ENCODE measurements at regions not wholly inside any gene's neighbourhood (a gene's known extent, or its start where the extent isn't known, plus 50 kb on each side); places are given as distances from the start of the nearest gene placed in this dataset.
"Not testable (repeated sequence)": the region's sequence is repeated elsewhere in the genome, so short reads cannot be mapped to it uniquely, and the experiment has no call there.

DNA sequence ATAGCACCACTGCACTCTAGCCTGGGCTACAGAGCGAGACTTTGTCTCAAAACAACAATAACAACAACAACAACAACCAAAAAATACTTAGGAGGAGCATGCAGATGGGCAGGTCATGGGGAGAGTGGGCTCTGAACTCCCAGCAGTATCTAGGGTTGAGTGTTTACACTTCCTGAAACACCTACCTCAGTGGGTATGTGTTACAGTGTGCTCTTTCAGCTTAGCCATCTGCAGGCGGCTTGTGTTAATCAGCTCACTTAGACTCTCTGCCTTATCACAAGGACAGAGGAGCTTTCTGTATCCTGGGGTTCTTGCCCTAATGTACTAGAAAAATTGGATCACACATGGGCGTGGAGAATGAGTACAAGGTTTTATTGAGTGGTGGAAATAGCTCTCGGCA, 340.2 kb downstream of the KIF20B start:
- Mint-ChIP-seq H3K9me3 (no peaks in the 10 kb centered on the region), H3K27ac (no peak overlapping the region), H3K4me3 (no peak overlapping the region), H3K36me3 (ENCODE audit: low read depth) (no peaks in the 10 kb centered on the region), H3K27me3 (no peaks in the 10 kb centered on the region), H3K4me1 (no peaks in the 10 kb centered on the region)
- intact Hi-C loops (cut with micrococcal nuclease): no loop called here
- DNase-seq: no peak

DNA sequence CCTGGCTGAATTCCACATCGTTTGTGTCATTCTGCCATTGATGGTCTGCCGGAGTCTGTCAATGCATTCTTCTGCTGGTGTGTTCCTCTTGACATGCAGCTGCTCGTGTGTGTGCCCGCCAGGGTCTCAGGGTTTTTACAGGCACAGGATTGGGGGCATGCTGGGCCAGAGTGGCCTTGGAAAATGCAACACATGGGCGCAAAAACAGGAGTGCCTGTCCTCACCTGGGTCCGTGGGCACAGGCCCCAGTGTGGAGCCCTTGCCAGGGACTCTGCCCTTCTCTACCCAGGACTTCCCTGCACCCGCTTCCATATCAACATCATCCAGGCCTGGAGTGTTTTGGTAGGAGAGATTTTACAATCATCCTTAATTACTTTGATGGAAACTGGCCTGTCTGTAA, 340.7 kb downstream of the KIF20B start:
- Mint-ChIP-seq H3K36me3 (ENCODE audit: low read depth) (no peaks in the 10 kb centered on the region), H3K27me3 (no peaks in the 10 kb centered on the region), H3K9me3 (no peaks in the 10 kb centered on the region), H3K27ac (no peak overlapping the region), H3K4me1 (no peaks in the 10 kb centered on the region), H3K4me3 (no peak overlapping the region)
- intact Hi-C loops (cut with micrococcal nuclease): no loop called here
- no peak for DNase-seq

DNA sequence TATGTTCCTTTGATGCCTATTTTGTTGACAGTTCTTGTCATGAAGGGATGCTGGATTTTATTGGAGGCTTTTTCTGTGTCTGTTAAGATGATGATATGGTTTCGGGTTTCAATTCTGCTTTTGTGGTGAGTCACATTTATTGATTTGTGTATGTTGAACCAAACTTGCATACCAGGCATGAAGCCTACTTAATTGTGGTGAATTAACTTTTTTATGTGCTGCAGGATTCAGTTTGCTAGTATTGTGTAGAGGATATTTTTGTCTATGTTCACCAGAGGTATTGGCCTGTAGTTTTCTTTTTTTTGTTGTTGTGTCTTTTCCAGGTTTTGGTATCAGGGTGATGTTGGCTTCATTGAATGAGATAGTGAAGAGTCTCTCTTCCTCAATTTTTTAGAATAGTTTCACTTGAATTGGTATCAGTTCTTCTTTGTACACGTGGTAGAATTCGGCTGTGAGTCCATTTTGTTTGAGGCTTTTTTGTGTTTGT, 345.9 kb downstream of the KIF20B start:
- Mint-ChIP-seq H3K27me3 (no peaks in the 10 kb centered on the region), H3K4me1 (no peaks in the 10 kb centered on the region), H3K9me3 (no peaks in the 10 kb centered on the region), H3K4me3 (no peak overlapping the region), H3K27ac (no peak overlapping the region), H3K36me3 (ENCODE audit: low read depth) (no peaks in the 10 kb centered on the region)
- no peak for DNase-seq
- intact Hi-C loops (cut with micrococcal nuclease): no loop called here

DNA sequence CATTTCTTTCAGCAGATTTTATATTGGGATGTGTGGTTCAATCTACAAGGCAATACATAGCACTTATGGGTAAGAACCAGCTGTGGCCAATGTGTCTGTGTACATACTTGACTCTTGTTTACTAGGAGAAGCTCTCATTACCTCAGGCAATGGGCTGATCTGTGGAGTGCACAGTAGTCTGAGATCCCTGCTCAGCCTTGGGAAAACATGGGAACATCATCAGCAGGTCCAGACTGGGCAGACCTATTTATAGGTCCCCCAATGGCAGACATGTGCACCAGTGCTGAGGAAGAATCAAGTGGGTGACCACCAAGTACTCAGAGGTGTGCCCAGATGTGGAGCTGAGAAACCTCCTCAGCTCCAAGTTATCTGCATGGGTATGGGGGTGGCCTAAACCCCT, 349.7 kb downstream of the KIF20B start:
- Mint-ChIP-seq H3K27ac (no peak overlapping the region), H3K4me1 (no peaks in the 10 kb centered on the region), H3K27me3 (no peaks in the 10 kb centered on the region), H3K36me3 (ENCODE audit: low read depth) (no peaks in the 10 kb centered on the region), H3K9me3 (no peaks in the 10 kb centered on the region), H3K4me3 (no peak overlapping the region)
- no peak for DNase-seq
- intact Hi-C loops (cut with micrococcal nuclease): no loop called here

DNA sequence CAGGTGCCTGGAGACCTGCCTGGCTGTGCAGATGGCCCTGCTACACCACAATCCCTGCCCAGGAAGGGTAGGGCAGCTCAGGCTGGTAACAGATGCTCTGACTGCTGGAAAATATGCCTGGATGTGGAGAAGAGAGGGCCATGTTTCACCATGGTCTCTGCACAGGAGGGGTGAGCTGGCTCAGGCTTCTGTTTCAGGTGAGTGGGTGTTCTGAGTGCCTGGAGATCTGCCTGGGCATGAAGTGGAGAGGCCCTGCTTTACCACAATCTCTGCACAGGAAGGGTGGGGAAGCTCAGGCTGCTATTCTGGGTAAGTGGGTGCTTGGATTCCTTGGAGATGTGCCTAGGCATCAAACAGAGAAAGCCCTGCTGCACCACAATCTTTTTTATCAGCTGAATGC, 350.1 kb downstream of the KIF20B start:
- Mint-ChIP-seq H3K27ac (no peak overlapping the region), H3K36me3 (ENCODE audit: low read depth) (no peaks in the 10 kb centered on the region), H3K4me1 (no peaks in the 10 kb centered on the region), H3K9me3 (no peaks in the 10 kb centered on the region), H3K4me3 (no peak overlapping the region), H3K27me3 (no peaks in the 10 kb centered on the region)
- intact Hi-C loops (cut with micrococcal nuclease): no loop called here
- no peak for DNase-seq

DNA sequence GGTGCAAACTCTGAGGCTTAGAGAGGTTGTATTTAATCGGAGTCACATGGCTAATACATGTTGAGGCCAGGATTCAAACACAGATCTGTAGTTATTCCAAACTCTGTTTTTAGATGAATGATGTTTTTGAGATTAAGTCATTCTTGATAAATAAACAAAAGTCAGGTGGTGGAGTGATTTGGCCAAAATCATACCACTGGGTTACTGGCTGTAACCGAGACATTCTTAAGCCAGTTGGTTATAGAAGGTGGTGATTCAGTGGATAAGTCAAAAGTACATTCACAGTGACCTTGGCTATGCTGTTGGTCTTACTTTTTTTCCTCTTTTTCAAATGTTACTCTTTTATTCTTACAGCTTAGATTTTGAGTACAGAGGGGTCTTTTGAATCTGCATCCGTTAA, 361.4 kb downstream of the KIF20B start:
- no peak overlapping the region for H3K4me3 Mint-ChIP-seq
- H3K27me3 Mint-ChIP-seq: no peaks in the 10 kb centered on the region
- intact Hi-C loops (cut with micrococcal nuclease): no loop called here
- no peaks in the 10 kb centered on the region for H3K36me3 Mint-ChIP-seq (ENCODE audit: low read depth)
- no peak for DNase-seq
- no peaks in the 10 kb centered on the region for H3K4me1 Mint-ChIP-seq
- no peaks in the 10 kb centered on the region for H3K9me3 Mint-ChIP-seq
- no peak overlapping the region for H3K27ac Mint-ChIP-seq

DNA sequence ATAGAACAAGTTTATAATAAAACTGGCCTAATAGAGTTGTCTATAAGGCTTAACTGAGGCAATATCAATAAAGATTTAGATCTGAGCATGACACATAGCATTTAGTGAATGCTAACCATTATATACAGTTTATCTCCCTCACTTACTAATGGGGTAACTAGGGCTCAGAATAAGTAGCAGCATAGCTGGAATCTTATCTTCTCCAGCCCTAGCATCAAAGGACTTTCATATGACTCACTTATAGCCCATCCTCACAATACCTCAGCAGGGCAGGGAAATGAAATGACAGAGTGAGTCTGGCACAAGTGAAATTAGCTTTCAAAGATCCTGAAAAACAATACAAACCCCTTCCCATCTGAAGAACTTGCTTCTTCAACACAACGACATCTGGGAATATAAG, 362.9 kb downstream of the KIF20B start:
- no peak overlapping the region for H3K27ac Mint-ChIP-seq
- H3K9me3 Mint-ChIP-seq: no peaks in the 10 kb centered on the region
- intact Hi-C loops (cut with micrococcal nuclease): no loop called here
- DNase-seq: no peak
- no peak overlapping the region for H3K4me3 Mint-ChIP-seq
- H3K27me3 Mint-ChIP-seq: no peaks in the 10 kb centered on the region
- no peaks in the 10 kb centered on the region for H3K36me3 Mint-ChIP-seq (ENCODE audit: low read depth)
- no peaks in the 10 kb centered on the region for H3K4me1 Mint-ChIP-seq

DNA sequence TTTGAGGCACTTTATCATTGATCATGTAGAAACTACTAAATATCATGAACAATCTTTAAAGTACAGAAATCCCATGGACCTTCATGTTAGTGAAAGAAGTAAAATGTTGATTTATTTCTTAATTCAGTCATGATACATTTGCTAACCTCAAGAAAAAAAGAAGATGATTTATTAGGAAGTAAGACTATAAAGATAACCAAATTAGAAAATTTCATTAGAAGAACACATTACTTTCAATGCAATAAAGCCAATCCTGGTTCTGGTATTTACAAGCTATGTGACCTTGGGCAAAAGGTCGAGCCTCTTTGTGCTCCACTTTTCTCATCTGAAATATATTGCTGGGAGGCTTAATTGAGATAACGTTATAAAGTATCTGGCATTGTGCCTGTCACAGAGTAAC, 365.0 kb downstream of the KIF20B start:
- Mint-ChIP-seq H3K36me3 (ENCODE audit: low read depth) (no peaks in the 10 kb centered on the region), H3K9me3 (no peaks in the 10 kb centered on the region), H3K27ac (no peak overlapping the region), H3K4me3 (no peak overlapping the region), H3K4me1 (no peaks in the 10 kb centered on the region), H3K27me3 (no peaks in the 10 kb centered on the region)
- DNase-seq: no peak
- intact Hi-C loops (cut with micrococcal nuclease): no loop called here

DNA sequence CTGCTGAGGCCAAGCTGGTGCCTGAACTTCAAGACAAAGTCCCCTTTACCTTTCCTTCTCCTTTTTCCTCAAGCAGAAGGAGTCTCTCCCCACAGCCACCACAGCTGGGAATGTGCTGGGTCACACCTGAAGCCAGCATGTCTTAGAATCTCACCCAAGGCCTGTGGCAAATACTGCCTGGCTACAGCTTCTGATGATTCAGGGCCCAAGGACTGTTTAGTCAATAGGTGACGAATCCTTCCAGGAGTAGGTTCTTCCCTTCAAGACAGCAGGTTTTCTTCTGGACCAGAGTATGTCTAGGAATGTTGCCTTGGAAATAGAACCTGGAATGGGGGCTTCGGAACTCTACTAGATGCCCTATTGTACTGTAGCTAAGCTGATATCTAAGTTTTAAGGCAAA, 374.6 kb downstream of the KIF20B start:
- no peak overlapping the region for H3K4me3 Mint-ChIP-seq
- H3K4me1 Mint-ChIP-seq: no peaks in the 10 kb centered on the region
- no peaks in the 10 kb centered on the region for H3K36me3 Mint-ChIP-seq (ENCODE audit: low read depth)
- no peak for DNase-seq
- H3K27ac Mint-ChIP-seq: no peak overlapping the region
- intact Hi-C loops (cut with micrococcal nuclease): no loop called here
- H3K27me3 Mint-ChIP-seq: peaks cover 7% of the 10 kb centered on the region
- peaks cover 4% of the 10 kb centered on the region for H3K9me3 Mint-ChIP-seq

DNA sequence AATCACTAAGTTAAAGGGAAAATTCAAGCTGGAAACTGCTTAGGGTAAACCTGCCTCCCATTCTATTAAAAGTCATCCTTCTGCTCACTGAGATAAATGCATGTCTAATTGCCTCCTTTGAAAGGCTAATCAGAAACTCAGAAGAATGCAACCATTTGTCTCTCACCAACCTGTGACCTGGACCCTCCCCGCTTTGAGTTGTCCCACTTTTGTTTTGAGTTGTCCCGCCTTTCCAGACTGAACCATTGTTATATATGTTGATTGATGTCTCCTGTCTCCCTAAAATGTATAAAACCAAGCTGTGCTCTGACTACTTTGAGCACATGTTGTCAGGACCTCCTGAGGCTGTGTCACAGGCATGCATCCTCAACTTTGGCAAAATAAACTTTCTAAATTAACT, 378.4 kb downstream of the KIF20B start:
- H3K27ac Mint-ChIP-seq: no peak overlapping the region
- H3K4me1 Mint-ChIP-seq: no peaks in the 10 kb centered on the region
- intact Hi-C loops (cut with micrococcal nuclease): no loop called here
- H3K27me3 Mint-ChIP-seq: peaks cover 1% of the 10 kb centered on the region
- H3K4me3 Mint-ChIP-seq: no peak overlapping the region
- no peaks in the 10 kb centered on the region for H3K36me3 Mint-ChIP-seq (ENCODE audit: low read depth)
- no peak for DNase-seq
- H3K9me3 Mint-ChIP-seq: no peaks in the 10 kb centered on the region

DNA sequence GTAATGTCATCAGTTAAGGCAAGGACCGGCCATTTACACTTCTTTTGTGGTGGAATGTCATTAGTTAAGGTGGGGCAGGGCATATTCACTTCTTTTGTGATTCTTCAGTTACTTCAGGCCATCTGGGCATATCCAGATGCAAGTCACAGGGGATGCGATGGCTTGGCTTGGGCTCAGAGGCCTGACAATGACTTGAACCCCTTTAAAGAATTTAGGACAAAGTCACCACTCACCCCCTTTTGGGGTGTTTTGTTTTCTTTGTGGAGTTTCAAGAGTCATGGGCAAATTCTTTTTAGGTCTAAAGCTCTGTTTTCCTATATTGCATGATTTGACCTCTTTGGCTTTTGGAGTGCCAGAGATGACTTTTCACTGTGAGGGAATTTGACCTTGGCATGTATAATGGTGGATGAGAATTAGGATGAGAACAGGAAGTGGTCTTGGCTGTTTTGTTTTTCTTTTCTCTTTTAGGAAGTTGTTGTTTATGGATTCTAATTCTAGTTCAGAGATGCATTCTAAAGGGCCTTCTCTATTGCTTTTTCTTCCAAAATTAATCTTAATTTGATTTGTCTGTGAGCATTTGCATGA, 385.3 kb downstream of the KIF20B start:
- intact Hi-C loops (cut with micrococcal nuclease): loop anchor here (1.0 to 2.0 kb wide), 2 partner anchors 141 to 282 kb away; no protein-coding TSS in a partner anchor
- not testable (repeated sequence) for DNase-seq; H3K9me3 Mint-ChIP-seq; H3K4me1 Mint-ChIP-seq; H3K4me3 Mint-ChIP-seq; H3K36me3 Mint-ChIP-seq (ENCODE audit: low read depth); H3K27ac Mint-ChIP-seq; H3K27me3 Mint-ChIP-seq

DNA sequence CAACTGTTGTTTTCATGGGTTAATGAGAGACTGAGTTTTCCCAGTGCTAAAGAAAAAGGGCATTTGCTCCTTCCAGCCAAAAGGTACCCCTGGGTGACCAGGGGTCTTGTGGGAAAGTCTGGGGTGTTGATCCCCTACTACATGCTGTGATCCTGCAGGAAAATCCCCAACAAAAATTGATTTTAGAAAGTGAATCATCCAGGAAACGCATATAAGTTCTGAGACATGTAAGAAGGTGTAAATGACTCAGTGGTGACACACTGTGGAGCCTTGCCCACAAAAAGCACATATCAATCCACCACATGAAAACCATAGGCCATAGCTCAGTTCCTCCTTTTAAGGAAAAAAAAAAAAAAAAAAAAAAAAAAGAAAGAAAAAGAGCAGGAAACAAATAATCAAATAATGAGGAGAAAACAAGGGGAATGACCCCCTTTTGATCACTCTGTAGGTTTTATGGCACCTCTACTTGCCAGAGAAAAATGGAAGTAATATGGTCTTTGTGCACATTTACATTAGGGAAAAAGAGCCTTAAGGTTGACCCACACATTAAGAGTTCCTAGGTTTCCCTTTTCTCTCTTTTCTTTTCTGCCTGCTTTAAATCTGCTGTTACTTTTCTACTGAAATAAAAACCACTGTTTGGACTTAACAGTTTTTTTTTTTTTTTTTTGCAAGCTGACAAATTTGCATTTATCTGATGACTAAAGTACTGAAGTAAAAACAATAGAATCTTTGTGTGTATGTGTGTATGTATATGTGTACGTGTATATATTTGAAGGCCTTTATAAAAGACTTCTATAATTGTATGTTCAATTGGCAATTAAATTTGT, 386.0 kb downstream of the KIF20B start:
- Mint-ChIP-seq H3K4me1 (peaks cover 6% of the 10 kb centered on the region), H3K27ac (no peak overlapping the region), H3K9me3 (no peaks in the 10 kb centered on the region), H3K27me3 (peaks cover 1% of the 10 kb centered on the region), H3K4me3 (no peak overlapping the region), H3K36me3 (ENCODE audit: low read depth) (no peaks in the 10 kb centered on the region)
- intact Hi-C loops (cut with micrococcal nuclease): loop anchor here (1.0 to 2.0 kb wide), 2 partner anchors 140 to 283 kb away; no protein-coding TSS in a partner anchor
- DNase-seq: no peak

DNA sequence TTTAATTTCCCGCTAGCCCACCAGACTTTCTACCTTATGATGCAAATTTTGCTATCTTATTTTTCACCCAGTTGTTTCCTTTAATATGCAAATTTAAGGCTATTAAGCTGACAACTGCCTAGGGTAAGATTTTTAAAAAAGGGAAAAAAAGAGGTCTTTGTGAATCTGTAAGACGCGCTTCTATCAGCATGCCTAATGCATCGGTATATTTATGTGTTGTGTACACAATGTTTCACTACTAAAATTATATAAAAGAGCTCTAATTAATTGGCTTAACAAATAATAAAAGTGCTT, 386.6 kb downstream of the KIF20B start:
- Mint-ChIP-seq H3K9me3 (no peaks in the 10 kb centered on the region), H3K36me3 (ENCODE audit: low read depth) (no peaks in the 10 kb centered on the region), H3K27ac (no peak overlapping the region), H3K4me3 (no peak overlapping the region), H3K27me3 (peaks cover 2% of the 10 kb centered on the region), H3K4me1 (peaks cover 6% of the 10 kb centered on the region)
- intact Hi-C loops (cut with micrococcal nuclease): no loop called here
- no peak for DNase-seq

DNA sequence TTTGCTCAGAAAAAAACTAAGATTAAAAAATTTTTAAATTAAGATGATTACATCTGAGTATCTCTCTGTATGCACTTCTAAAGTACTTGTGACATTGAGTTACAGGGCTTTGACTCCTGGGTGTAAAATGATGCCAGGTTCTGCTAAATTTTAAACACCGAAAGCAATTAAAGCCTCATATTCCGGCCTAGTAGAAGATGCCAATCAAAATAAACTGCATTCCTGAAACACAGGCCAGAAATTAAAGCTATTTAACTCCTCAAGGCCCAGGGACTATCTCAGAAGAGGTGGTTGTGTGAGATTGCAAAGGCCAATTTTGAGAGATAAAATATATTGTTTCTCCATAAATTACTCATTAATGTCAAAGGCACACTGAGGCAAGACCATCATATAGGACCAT, 388.3 kb downstream of the KIF20B start:
- Mint-ChIP-seq H3K27me3 (peaks cover 2% of the 10 kb centered on the region), H3K9me3 (no peaks in the 10 kb centered on the region), H3K36me3 (ENCODE audit: low read depth) (no peaks in the 10 kb centered on the region), H3K27ac (no peak overlapping the region), H3K4me3 (no peak overlapping the region), H3K4me1 (peaks cover 6% of the 10 kb centered on the region)
- no peak for DNase-seq
- intact Hi-C loops (cut with micrococcal nuclease): loop anchor here (10.0 kb wide), 1 partner anchor 225 kb away; no protein-coding TSS in a partner anchor

DNA sequence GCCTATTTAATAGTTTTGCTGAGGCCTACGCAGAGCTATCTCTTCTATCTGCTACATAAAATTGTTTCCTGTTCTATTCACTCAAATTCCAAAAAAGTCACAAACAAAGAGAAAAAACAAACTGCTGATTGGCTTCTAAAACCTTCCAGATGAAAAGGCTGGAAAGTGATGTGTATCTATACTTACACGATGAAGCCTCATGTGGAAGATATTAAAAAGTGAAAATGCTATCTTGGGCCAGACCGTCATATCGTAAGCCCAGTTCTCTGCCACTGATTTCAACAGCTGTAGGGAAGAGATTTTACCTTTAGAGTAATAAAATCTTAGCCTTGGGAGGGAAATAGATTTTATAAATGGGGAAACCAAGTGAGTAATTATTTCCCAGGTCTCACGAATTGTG, 394.8 kb downstream of the KIF20B start:
- Mint-ChIP-seq H3K36me3 (ENCODE audit: low read depth) (no peaks in the 10 kb centered on the region), H3K4me1 (no peaks in the 10 kb centered on the region), H3K4me3 (no peak overlapping the region), H3K27me3 (peaks cover 2% of the 10 kb centered on the region), H3K27ac (no peak overlapping the region), H3K9me3 (peaks cover 3% of the 10 kb centered on the region)
- intact Hi-C loops (cut with micrococcal nuclease): loop anchor here (10.0 kb wide), 1 partner anchor 231 kb away; no protein-coding TSS in a partner anchor
- DNase-seq: no peak
